Panc1 (cell line): ENCODE measurements at regions not wholly inside any gene's neighbourhood (a gene's known extent, or its start where the extent isn't known, plus 50 kb on each side); places are given as distances from the start of the nearest gene placed in this dataset.

Experiments
- POLR2AphosphoS5 ChIP-seq: IDR thresholded peaks from 2 replicates; pipeline ENCODE4 v1.6.1; 2012; ENCODE audit warnings: mild to moderate bottlenecking, low read depth, low read length, moderate library complexity
- TCF7L2 ChIP-seq: IDR thresholded peaks from 2 replicates; pipeline ENCODE4 v1.6.1; 2011; ENCODE audit warnings: mild to moderate bottlenecking, low read depth, low read length, inconsistent platforms
- TF ChIP-seq, protein P1 (sequence below): fragments of 450-650 bp; IDR thresholded peaks from 2 replicates; pipeline ENCODE4 v1.5.1; 2017; ENCODE audit warnings: mild to moderate bottlenecking

GRCh38 chr6:98724537-98724936 is 109.8 kb upstream of the POU3F2 start:
- TF ChIP-seq, protein P1, sequence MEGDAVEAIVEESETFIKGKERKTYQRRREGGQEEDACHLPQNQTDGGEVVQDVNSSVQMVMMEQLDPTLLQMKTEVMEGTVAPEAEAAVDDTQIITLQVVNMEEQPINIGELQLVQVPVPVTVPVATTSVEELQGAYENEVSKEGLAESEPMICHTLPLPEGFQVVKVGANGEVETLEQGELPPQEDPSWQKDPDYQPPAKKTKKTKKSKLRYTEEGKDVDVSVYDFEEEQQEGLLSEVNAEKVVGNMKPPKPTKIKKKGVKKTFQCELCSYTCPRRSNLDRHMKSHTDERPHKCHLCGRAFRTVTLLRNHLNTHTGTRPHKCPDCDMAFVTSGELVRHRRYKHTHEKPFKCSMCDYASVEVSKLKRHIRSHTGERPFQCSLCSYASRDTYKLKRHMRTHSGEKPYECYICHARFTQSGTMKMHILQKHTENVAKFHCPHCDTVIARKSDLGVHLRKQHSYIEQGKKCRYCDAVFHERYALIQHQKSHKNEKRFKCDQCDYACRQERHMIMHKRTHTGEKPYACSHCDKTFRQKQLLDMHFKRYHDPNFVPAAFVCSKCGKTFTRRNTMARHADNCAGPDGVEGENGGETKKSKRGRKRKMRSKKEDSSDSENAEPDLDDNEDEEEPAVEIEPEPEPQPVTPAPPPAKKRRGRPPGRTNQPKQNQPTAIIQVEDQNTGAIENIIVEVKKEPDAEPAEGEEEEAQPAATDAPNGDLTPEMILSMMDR, result no peak
- TF ChIP-seq TCF7L2, result no peak
- no peak for TF ChIP-seq POLR2AphosphoS5
